ENCODE measurements at regions not wholly inside any gene's neighbourhood (a gene's known extent, or its start where the extent isn't known, plus 50 kb on each side); places are given as distances from the start of the nearest gene placed in this dataset.
"Not testable (repeated sequence)": the region's sequence is repeated elsewhere in the genome, so short reads cannot be mapped to it uniquely, and the experiment has no call there.

DNA sequence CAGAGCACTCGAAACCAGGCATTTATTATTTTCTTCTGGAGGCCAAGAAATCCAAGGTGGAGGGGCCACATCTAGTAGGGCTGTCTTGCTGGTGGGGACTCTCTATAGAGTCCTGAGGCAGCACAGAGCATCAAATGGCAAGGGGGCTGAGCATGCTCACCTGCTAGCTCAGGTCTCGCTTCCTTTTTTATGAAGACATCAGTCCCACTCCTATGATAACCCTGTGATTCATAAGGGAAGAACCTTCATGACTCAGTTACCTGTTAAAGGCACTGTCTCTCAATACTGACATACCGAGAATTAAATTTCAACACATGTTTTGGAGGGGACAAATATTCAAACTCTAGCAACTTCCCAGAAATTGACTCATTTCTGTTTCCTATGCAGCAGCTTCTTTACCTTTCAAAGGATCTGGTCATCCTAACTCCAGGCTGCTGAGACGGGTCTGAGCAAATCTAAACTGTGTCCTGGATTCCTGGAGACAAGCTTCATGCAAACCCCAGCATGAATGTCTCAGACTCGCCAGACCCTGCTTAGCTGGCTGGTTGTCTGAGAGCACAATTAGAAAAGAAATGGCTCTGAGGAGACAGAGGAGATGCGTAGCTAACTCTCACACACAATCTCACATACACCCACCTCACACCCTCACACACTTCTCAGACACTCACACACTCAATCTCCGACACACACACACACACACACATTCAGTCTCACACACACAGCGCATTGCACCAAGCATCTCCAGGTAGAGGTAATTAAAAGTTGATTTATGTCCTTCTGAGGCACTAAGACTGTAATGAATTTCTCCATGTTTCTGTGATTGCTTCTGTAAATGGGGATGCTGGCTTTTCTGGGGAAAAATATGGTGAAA lies 280.8 kb downstream of the BCL2L11 start:
- DNase-seq (ENCODE audit: low spot score): not testable (repeated sequence)

- not testable (repeated sequence) for DNase-seq (ENCODE audit: low spot score)
Measured at GRCh38 chr2:111402450-111402849, 281.7 kb downstream of the BCL2L11 start.

- DNase-seq (ENCODE audit: low spot score): not testable (repeated sequence)
Measured at GRCh38 chr2:111403287-111403686, 282.6 kb downstream of the BCL2L11 start.

DNA sequence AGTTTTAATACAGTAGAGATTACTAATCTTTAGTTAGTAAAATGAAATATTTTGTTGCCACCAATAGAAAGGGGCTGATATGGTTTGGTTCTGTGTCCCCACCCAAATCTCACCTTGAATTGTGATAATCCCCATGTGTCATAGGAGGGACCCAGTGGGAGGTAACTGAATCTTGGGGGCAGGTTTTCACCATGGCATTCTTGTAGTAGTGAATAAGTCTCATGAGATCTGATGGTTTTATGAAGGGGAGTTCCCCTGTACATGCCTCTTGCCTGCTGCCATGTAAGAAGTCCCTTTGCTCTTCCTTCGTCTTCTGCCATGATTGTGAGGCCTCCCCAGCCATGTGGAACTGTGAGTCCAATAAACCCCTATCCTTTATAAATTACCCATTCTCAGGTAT lies 285.9 kb downstream of the BCL2L11 start:
- DNase-seq (ENCODE audit: low spot score): not testable (repeated sequence)

DNA sequence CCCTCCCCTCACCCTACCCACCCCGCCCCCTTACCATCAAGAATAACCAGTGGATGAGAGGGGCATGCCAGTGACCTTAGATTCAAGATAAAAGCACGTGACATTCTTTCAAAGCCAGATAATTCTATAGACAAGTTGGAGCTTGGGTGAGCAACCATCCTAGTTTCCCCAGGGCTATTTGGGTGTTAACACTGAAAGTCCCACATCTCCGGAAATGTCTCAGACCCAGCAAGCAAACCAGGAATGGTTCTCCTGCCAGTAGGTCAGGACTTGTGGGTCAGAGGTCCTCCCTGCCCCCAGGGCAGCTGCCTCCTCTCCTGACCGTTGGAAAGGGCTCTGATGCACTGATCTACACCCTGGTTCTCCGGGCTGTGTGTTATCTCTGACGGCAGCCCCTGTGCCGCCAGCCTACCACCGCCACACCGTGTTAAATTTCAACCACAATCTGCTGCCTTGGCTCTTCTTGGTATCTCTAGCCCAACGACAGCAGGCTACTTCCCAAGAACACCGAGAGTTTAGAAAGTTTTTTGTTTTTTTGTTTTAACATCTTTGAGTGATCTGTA lies 287.0 kb downstream of the BCL2L11 start:
- not testable (repeated sequence) for DNase-seq (ENCODE audit: low spot score)

DNA sequence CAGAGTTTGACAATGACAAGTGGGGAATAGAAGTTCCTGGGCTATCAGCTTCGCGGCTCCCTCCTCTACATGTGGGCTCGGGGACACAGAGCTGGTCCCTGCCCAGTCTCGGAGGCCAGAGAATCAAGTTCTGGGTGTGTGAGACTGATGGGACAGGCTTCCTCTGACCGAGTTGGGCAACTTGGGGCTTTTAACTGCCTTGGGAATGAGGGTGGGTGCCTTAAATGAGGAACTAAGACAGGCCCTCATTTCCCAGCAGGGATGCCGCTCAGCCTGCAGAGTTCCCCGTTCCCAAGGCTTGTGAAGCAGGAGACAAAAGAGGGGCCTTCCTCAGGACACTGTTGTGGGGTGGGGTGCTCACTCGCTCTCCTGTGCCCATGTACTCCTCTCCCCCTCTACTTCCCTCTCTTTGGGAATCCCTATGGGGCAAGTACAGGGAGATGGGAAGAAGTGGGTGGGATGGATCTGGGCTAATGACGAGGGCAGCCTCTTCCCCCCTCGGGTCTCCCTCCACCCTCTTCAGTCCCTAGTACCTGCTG lies 290.2 kb downstream of the BCL2L11 start:
- not testable (repeated sequence) for DNase-seq (ENCODE audit: low spot score)

- not testable (repeated sequence) for DNase-seq (ENCODE audit: low spot score)
Measured at GRCh38 chr2:111411867-111412681, 291.4 kb downstream of the BCL2L11 start.

- not testable (repeated sequence) for DNase-seq (ENCODE audit: low spot score)
Measured at GRCh38 chr2:111412841-111413650, 292.3 kb downstream of the BCL2L11 start.

DNA sequence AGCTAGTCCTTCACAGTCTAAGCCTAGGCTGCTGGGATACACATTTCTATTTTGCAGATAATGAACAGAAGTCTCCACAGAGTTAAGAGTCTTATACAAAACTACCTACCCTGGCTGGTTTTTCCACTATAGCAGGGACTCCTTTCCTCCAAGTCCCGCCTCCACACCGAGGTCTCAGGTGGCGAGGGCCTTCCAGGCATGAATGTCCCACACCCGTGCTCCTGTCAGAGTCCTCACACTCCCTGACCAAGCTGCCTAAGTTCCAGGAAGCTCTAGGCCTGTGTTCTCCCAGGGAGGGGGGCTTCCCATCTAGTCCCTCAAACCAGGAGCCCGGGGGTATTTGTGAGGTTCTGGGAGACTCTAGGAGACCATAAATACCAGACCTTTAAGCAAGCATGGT lies 293.2 kb downstream of the BCL2L11 start:
- not testable (repeated sequence) for DNase-seq (ENCODE audit: low spot score)

DNA sequence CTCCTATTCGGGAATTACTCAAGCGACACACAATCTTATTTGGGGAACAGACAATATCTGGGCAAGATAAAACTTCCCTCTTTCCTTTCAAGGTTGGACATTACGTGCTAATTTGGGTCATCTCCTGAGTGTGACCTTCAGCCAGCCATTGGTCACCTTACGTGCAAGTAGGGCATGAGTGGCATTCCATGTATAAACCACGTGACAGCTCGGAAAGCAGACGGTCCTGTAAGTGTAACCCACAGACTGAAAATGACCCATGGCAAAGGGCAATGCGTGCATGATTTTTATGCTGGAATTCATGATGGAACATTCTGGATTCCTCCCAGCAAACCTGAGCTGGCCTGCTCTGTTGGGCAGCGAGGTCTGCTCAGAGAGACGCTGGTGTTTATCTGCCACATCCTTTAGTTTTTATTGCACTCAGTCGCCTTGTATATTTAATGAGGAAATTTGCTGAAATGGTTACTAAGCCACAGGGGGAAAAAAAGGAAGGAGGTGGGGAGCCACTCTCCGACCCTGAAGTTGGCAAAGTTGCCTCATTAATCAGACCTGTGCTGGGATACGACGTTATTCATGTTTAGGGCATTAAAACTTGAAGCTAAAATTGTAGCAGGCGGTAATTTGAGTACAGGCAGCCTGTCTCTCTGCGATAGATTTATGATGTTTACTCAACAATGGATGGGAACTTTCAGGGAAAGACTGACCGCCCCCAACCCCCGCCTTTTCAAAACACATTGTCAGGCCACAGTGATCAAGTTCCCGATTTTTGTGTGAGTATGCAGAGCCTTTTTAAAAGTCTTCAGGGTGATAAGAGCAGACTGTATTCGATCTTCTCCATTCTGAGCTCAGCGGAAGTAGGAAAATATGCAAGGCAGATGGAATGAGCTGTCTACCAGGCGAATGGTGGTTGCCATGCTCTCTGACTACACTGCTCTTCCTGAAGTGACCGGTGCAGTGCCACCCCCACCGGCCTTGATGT lies 295.3 kb downstream of the BCL2L11 start:
- DNase-seq (ENCODE audit: low spot score): not testable (repeated sequence)

DNA sequence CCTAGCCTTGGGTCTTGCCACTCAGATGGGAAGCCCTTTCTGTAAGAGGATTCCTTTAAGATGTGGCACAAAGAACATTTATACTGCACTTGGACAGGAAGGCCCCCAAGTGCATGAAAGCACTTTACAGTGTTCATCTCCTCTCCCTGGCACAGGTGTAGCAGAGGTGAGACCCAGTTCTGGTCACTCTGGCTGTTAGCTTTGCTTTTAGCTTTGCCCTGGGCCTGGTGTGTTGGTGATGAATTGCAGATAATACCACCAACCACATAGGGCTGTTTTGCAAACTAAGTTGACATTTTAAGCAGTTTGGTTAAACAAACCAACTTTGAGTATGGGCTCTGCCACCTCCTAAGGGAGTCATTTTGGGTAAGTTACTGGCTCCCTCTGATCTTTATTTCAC lies 296.3 kb downstream of the BCL2L11 start:
- DNase-seq (ENCODE audit: low spot score): not testable (repeated sequence)

DNA sequence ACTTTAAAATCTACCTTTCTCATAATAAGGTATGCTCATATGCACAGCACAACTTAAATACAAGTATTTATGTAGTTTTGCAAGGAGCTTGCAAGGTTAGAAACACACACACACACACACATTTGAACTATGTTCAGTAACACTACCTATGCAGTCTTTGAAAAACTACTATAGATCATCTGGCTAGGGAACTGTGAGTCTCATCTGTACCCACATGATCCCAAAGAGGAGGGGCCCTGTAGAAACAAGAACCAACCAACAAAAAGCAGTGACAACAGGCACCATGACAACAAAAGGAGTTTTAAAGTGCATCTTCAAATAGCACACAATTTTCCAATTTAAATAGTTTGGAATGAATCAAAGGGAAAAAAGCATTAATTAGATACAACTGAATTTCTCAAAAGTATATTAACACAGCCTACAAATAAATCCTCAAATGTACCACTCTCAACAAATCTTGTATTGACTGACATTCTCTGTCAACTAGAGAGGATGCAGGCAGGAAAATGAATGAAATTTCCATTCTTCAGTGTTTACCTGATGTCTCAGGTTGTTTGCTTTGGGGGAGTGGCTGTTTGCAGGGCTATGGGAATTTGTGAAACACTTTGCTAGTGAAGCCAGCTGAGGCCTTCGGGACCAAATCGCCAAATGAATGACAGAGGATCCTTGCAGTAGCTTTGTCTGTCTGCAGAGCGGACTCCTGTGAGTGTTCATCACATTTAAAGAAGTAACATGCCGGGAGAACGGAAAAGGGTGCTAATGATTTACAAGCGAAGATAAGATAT lies 297.6 kb downstream of the BCL2L11 start:
- DNase-seq (ENCODE audit: low spot score): not testable (repeated sequence)

DNA sequence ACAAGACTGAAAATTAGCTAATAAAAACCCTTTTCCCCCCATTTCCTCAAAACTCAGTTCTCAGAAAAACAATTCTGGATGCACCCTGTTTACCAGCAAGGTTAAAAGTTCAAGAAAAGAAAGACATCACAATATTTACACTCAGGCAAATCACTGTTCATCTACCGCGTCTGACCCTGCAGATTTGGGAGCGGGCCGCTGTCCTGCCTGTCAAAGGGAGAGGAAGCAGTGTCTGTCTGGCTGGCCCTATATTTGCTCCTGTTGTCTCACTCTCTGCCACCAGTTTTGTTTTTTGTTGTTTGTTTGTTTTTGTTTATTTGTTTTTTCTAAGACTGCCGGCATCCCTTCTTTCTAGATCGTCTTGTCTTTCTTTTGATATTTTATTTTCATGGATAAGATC lies 299.4 kb downstream of the BCL2L11 start:
- DNase-seq (ENCODE audit: low spot score): not testable (repeated sequence)

DNA sequence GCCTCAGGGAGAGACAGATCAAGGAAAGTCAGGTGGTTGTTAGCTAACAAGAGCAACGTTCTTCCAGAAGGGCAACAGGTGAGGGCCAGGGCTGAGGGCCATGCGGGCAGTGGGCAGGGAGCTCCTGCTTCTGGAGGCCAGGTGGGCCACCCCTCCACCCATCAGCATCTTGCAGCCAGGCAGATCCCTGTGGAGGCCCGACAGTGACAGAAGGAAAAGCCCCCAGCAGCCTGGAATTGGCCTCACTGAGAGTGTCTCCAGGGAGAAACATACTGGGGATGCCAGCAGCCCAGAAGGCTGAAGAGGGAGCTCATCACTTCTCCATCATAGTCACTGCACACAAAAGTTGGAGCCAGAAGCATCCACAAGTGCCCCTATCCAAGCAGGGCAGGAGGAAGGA lies 300.1 kb downstream of the BCL2L11 start:
- DNase-seq (ENCODE audit: low spot score): not testable (repeated sequence)

DNA sequence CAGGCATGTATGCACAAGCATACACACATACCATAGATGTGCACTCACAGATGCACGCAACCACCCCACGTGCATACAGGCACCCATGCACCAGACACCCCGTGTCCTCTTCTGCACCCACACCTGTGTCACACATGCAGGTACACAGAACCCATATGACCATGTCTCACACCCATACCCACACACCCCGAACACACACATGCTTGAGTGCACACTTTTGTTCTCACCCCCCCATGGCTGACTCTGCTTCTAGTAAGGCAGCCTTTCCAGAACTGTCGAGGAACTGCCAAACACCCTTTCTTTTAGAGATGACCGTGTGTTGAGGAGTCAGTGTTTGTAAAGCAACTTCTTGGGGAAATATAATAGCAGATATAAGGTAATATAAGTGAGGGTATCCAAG lies 301.2 kb downstream of the BCL2L11 start:
- DNase-seq (ENCODE audit: low spot score): not testable (repeated sequence)

GRCh38 chr2:111422562-111422961 lies 301.8 kb downstream of the BCL2L11 start:
- DNase-seq (ENCODE audit: low spot score): not testable (repeated sequence)

DNA sequence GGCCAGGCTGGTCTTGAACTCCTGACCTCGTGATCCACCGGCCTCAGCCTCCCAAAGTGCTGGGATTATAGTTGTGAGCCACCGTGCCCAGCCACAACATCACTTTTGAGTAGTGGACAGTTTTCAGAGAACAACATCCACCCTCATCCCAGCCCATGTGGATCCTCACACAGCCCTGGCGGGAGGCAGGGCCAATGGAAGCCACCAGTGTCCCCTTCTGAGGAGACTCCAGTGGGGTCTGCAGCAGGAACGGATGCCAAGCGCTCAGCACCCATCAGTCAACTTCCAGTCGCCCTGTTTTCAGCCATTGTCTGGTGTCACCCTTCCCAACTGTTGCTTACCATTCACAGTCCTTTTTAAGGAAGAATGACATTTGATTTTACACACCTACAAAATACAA lies 302.5 kb downstream of the BCL2L11 start:
- DNase-seq (ENCODE audit: low spot score): not testable (repeated sequence)

- DNase-seq (ENCODE audit: low spot score): not testable (repeated sequence)
Measured at GRCh38 chr2:111424176-111424575, 303.5 kb downstream of the BCL2L11 start.

DNA sequence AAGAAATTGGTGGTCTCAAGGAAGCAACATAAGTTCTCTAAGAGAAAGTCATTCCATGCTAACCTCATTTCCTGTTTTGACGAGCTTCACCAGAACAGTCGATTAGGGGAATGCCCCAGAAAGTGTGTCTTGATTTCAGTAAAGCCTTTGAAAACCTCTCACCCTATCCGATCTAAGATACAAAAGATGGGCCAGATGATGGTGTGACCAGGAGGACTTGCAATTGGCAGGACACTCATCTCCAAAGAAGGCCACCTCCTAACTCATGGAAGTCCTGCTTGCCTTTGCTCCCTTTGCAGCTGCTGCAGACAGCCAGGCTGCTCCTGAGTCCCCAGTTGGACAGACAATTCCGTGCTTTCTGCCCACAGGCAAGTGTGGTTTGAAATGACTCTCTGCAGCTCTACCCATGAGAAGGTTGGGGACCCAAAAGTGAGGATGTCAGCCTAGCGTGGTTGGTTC lies 304.2 kb downstream of the BCL2L11 start:
- not testable (repeated sequence) for DNase-seq (ENCODE audit: low spot score)
